ENCODE measurements at regions not wholly inside any gene's neighbourhood (a gene's known extent, or its start where the extent isn't known, plus 50 kb on each side); places are given as distances from the start of the nearest gene placed in this dataset.

- TF ChIP-seq CTCF (conservative IDR thresholded peaks at IDR 0.05; ENCODE audit: low read depth, low read length) (no peak), CHD1 (IDR thresholded peaks at IDR 0.05; ENCODE audit: low read depth, low read length) (no peak), RAD21 (IDR thresholded peaks at IDR 0.05; ENCODE audit: low read length) (no peak), MXI1 (IDR thresholded peaks at IDR 0.05; ENCODE audit: borderline replicate concordance, low read depth, low read length) (no peak), MAZ (IDR thresholded peaks at IDR 0.05; ENCODE audit: borderline replicate concordance, low read depth, low read length) (no peak), POLR2A (IDR thresholded peaks at IDR 0.05; ENCODE audit: low read depth, low read length) (no peak), RFX5 (IDR thresholded peaks at IDR 0.05; ENCODE audit: low read depth, low read length) (no peak), MAFK (IDR thresholded peaks at IDR 0.05; ENCODE audit: low read depth, low read length) (no peak), RCOR1 (IDR thresholded peaks at IDR 0.05; ENCODE audit: insufficient replicate concordance, low read length) (no peak), ELK1 (IDR thresholded peaks at IDR 0.05; ENCODE audit: borderline replicate concordance, low read depth, low read length) (no peak)
Measured at GRCh38 chr20:11752336-11752735, 165.4 kb upstream of the BTBD3 start.
